NCI-H2171 treated with DMSO at 0.1 percent for 48 hours (cell line): ENCODE measurements at regions not wholly inside any gene's neighbourhood (a gene's known extent, or its start where the extent isn't known, plus 50 kb on each side); places are given as distances from the start of the nearest gene placed in this dataset.
"Not testable (repeated sequence)": the region's sequence is repeated elsewhere in the genome, so short reads cannot be mapped to it uniquely, and the experiment has no call there.

ENCODE experiments used
- DNase-seq: peaks from one replicate; lab custom pipeline; 2025; lab: John Stamatoyannopoulos, UW

DNA sequence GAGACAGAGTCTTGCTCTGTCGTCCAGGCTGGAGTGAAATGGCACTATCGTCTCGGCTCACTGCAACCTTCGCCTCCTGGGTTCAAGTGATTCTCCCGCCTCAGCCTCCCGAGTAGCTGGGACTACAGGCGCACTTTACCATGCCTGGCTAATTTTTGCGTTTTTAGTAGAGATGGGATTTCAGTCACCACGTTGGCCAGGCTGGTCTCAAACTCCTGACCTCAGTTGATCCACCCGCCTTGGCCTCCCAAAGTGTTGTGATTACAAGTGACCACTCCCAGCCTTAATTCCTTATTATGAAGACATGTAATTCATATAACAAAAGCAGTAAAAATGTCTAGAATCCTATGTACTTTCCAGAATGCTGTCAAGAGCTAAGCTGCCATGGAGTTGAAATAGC, 434.5 kb upstream of the ZNG1F start:
- not testable (repeated sequence) for DNase-seq

DNA sequence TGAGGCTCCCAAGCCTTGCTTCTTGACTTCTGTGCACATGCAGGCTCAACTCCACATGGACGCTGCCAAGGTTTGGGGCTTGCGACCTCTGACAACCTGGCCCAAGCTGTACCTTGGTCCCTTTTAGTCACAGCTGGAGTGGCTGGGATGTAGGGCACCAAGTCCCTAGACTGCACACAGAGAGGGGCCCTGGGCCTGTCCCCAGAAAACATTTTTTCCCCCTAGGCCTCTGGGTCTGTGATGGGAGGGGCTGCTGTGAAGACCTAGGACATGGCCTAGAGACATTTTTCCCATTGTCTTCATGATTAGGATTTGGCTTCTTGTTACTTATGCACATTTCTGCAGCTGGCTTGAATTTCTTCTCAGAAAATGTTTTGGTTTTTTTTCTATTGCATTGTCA, 430.1 kb upstream of the ZNG1F start:
- not testable (repeated sequence) for DNase-seq

DNA sequence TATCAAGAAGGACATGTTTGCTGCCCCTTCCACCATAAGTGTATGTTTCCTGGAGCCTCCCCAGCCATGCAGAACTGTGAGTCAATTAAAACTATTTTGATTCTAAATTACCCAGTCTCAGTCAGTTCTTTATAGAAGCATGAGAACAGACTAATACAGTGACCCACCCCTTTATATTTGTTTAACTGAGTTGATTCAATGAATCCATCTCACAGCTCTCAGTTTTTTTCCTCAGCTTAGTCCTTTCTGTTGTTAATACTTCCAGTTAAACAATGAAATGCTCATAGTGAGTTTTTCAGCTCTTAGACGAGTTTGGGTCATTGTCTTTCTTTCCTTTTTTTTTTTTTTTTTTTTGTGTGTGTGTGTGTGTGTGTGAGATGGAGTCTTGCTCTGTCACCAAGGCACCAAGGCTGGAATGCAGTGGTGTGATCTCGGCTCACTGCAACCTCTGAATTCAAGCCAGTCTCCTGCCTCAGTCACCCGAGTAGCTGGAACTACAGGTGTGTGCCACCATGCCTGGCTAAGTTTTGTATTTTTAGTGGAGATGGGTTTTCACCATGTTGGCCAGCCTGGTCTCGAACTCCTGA, 417.9 kb upstream of the ZNG1F start:
- DNase-seq: not testable (repeated sequence)

DNA sequence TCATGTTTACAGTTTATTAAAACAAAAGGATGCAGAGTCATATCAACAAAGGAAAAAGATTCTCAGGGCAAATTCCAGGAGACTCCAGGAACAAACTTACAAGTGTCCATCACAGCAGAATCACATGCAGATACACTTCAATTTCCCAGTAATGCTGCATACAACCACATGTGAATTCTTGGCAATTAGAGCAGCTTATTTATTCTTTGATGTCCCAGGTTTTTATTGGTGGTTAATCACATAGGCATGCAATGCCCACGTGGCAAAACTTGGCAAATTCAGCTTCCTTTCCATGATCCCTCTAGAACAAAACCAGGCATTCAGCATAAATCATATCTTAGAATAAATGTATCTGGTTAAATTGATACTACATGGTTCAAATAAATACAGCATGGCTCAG, 376.5 kb upstream of the ZNG1F start:
- DNase-seq: not testable (repeated sequence)
